Body of pancreas (tissue), 4 donors: ENCODE measurements at regions not wholly inside any gene's neighbourhood (a gene's known extent, or its start where the extent isn't known, plus 50 kb on each side); places are given as distances from the start of the nearest gene placed in this dataset.

ENCODE experiments used
- ATAC-seq: fragments of 150-250 bp; one replicate; pipeline ENCODE4 v1.9.1; 2016
- DNase-seq, 4 donors: peaks; one replicate each; pipeline ENCODE4 v3.0.0-alpha.2; 2019
- H3K27ac ChIP-seq, 4 donors: fragments of 200-600 bp; sonication (generic); 1 replicate in 3 of 4; 2 replicates in 1 of 4; pipeline versions ENCODE4 v1.5.1 to v1.6.1; 2016 to 2019; ENCODE audit warnings: mild to moderate bottlenecking in 1 of 4, mixed read lengths in 1 of 4, moderate library complexity in 1 of 4
- H3K27me3 ChIP-seq, 2 donors: fragments of 200-600 bp; sonication (generic); one replicate each; pipeline ENCODE4 v1.6.0; 2016; ENCODE audit warnings: mild to moderate bottlenecking in 1 of 2
- H3K36me3 ChIP-seq, 2 donors: fragments of 200-600 bp; sonication (generic); replicated peaks in 1 of 2; 2 replicates each; pipeline ENCODE4 v1.5.1; 2016; ENCODE audit warnings: low read depth in 2 of 2; ENCODE audit not compliant: insufficient read depth in 1 of 2
- H3K4me1 ChIP-seq: fragments of 200-600 bp; sonication (generic); one replicate; pipeline ENCODE4 v1.6.0; 2016
- H3K4me3 ChIP-seq, 2 donors: fragments of 200-600 bp; sonication (generic); 1 replicate in 1 of 2; 2 replicates in 1 of 2; pipeline ENCODE4 v1.5.1; 2016 to 2019
- H3K9me3 ChIP-seq, 3 donors: fragments of 200-600 bp; sonication (generic); 1 replicate in 2 of 3; 2 replicates in 1 of 3; pipeline ENCODE4 v1.5.1; 2016
- POLR2A ChIP-seq, 3 donors: fragments of 450-650 bp; IDR thresholded peaks; one replicate each; pipeline ENCODE4 v1.6.1; 2016; ENCODE audit warnings: antibody characterized with exemption in 3 of 3, mild to moderate bottlenecking in 2 of 3
- WGBS, 2 donors: methylation state at CpG; one replicate each; pipeline ENCODE4 v1.1.5; 2017; 5-methylcytosine and 5-hydroxymethylcytosine counted together
- intact Hi-C: fragments of 100-400 bp; cut with DNase I; formaldehyde crosslinking; loops from one replicate; pipeline ENCODE4 v1.15.1; 2023
- TF ChIP-seq, protein P1 (sequence below), 7 experiments: fragments of 450-650 bp in 4 of 7; fragments of 200-600 bp in 3 of 7; sonication (generic) in 3 of 7; IDR thresholded peaks; one replicate each; pipeline ENCODE4 v1.5.1; 2016 to 2019; ENCODE audit warnings: antibody characterized with exemption in 7 of 7

GRCh38 chr13:107456431-107456830 is 758.9 kb downstream of the LIG4 start:
- no peak for TF ChIP-seq POLR2A (IDR thresholded peaks at IDR 0.05)
- TF ChIP-seq, protein P1, sequence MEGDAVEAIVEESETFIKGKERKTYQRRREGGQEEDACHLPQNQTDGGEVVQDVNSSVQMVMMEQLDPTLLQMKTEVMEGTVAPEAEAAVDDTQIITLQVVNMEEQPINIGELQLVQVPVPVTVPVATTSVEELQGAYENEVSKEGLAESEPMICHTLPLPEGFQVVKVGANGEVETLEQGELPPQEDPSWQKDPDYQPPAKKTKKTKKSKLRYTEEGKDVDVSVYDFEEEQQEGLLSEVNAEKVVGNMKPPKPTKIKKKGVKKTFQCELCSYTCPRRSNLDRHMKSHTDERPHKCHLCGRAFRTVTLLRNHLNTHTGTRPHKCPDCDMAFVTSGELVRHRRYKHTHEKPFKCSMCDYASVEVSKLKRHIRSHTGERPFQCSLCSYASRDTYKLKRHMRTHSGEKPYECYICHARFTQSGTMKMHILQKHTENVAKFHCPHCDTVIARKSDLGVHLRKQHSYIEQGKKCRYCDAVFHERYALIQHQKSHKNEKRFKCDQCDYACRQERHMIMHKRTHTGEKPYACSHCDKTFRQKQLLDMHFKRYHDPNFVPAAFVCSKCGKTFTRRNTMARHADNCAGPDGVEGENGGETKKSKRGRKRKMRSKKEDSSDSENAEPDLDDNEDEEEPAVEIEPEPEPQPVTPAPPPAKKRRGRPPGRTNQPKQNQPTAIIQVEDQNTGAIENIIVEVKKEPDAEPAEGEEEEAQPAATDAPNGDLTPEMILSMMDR (IDR thresholded peaks at IDR 0.05), result no peak
- ATAC-seq (no peak), DNase-seq (no peak)
- Histone ChIP-seq H3K4me3 (no peak overlapping the region), H3K36me3 (no peaks in the 10 kb centered on the region), H3K4me1 (no peaks in the 10 kb centered on the region), H3K9me3 (no peaks in the 10 kb centered on the region), H3K27me3 (no peaks in the 10 kb centered on the region), H3K27ac (no peak overlapping the region)
- intact Hi-C loops, result no loop called here
- WGBS, 2 donors, result 22 to 33% methylated on average over 2 of the region's 2 CpGs

GRCh38 chr13:107452833-107453232 is 762.5 kb downstream of the LIG4 start:
- no peaks in the 10 kb centered on the region for H3K9me3 ChIP-seq
- H3K4me1 ChIP-seq, result no peaks in the 10 kb centered on the region
- no peak overlapping the region for H3K27ac ChIP-seq
- H3K36me3 ChIP-seq, result no peaks in the 10 kb centered on the region
- no peaks in the 10 kb centered on the region for H3K27me3 ChIP-seq
- H3K4me3 ChIP-seq, result no peak overlapping the region
- DNase-seq (no peak), ATAC-seq (no peak)
- intact Hi-C loops, result no loop called here
- no peak for TF ChIP-seq POLR2A (IDR thresholded peaks at IDR 0.05)
- TF ChIP-seq, protein P1 (IDR thresholded peaks at IDR 0.05), result no peak
- WGBS, 2 donors, result 76 to 83% methylated on average over 2 of the region's 2 CpGs

DNA sequence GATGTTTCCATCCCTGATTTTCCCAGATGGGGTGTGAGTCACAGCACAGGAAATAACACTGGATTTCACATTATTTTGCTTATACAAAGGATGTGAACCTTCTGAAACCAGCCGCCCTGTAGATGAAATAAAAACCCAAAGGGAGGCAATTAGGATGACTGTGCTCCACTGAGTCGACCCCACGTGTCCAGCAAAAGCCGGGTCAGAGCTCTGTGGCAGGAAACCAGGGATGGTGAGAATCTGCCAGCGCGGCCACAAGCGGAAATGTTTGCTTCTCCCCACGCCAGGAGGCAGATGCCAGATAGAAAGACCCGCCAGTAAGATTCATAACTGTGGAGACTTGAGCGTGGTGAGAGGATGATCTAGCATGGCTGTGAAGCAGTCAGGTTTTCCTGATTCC is 764.4 kb downstream of the LIG4 start:
- H3K4me1 ChIP-seq, result no peaks in the 10 kb centered on the region
- no peaks in the 10 kb centered on the region for H3K27me3 ChIP-seq
- H3K36me3 ChIP-seq, result no peaks in the 10 kb centered on the region
- WGBS, 2 donors, result 52 to 65% methylated on average over 10 of the region's 10 CpGs
- no peaks in the 10 kb centered on the region for H3K9me3 ChIP-seq
- no peak for ATAC-seq
- TF ChIP-seq, protein P1 (IDR thresholded peaks at IDR 0.05), result no peak
- no peak for TF ChIP-seq POLR2A (IDR thresholded peaks at IDR 0.05)
- H3K4me3 ChIP-seq, result no peak overlapping the region
- no peak overlapping the region for H3K27ac ChIP-seq
- no peak for DNase-seq
- intact Hi-C loops, result no loop called here

DNA sequence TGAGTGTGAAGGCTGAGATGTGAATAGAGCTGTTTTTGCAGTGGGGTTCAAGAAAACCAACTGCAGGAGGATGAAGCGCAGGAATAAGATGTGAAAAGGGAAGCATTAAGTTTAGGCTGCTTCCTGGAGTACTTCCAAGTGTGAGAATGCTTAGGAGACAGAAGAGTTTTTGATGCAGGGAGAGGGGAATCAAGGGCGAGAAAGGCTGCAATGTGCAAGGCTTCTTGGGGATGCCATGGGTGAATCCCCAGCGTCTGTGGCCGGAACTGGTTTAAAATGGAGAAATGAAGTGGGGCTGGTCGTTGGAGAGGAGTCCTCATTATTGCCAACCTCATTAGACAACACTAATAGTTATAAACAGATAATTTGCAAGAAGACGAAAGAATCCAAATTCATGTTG is 764.9 kb downstream of the LIG4 start:
- Histone ChIP-seq H3K27me3 (no peaks in the 10 kb centered on the region), H3K36me3 (no peaks in the 10 kb centered on the region), H3K9me3 (no peaks in the 10 kb centered on the region), H3K4me1 (no peaks in the 10 kb centered on the region), H3K4me3 (no peak overlapping the region), H3K27ac (no peak overlapping the region)
- ATAC-seq, result no peak
- no peak for DNase-seq
- TF ChIP-seq POLR2A (IDR thresholded peaks at IDR 0.05), result no peak
- TF ChIP-seq, protein P1 (IDR thresholded peaks at IDR 0.05), result no peak
- intact Hi-C loops, result no loop called here
- 55 to 71% methylated on average over 6 of the region's 6 CpGs for WGBS, 2 donors

DNA sequence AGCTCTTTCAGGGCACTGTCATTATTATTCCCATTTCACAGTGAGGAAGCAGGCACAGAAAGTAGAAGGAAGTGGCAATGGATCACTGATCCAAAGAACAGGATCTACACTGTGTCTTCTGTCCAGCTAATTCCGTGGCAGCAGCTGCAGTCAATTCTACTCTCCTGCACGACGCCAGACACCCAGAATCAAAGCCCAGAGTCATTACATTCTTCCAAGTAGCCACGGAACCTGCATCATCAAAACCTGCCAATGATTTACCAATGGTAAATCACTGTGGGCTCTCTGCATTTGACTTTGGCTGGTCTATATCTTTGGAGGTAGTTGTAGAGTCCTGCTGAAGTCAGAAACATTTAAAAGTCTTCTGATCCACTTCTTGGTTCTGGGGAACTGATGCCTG is 767.7 kb downstream of the LIG4 start:
- Histone ChIP-seq H3K4me1 (no peaks in the 10 kb centered on the region), H3K27ac (no peak overlapping the region), H3K27me3 (no peaks in the 10 kb centered on the region), H3K9me3 (no peaks in the 10 kb centered on the region), H3K4me3 (no peak overlapping the region), H3K36me3 (no peaks in the 10 kb centered on the region)
- intact Hi-C loops, result no loop called here
- TF ChIP-seq, protein P1 (IDR thresholded peaks at IDR 0.05), result no peak
- no peak for TF ChIP-seq POLR2A (IDR thresholded peaks at IDR 0.05)
- no peak for DNase-seq
- no peak for ATAC-seq
- WGBS, 2 donors, result 17 to 19% methylated on average over 4 of the region's 4 CpGs
